ENCODE measurements at regions not wholly inside any gene's neighbourhood (a gene's known extent, or its start where the extent isn't known, plus 50 kb on each side); places are given as distances from the start of the nearest gene placed in this dataset.
"Not testable (repeated sequence)": the region's sequence is repeated elsewhere in the genome, so short reads cannot be mapped to it uniquely, and the experiment has no call there.

DNA sequence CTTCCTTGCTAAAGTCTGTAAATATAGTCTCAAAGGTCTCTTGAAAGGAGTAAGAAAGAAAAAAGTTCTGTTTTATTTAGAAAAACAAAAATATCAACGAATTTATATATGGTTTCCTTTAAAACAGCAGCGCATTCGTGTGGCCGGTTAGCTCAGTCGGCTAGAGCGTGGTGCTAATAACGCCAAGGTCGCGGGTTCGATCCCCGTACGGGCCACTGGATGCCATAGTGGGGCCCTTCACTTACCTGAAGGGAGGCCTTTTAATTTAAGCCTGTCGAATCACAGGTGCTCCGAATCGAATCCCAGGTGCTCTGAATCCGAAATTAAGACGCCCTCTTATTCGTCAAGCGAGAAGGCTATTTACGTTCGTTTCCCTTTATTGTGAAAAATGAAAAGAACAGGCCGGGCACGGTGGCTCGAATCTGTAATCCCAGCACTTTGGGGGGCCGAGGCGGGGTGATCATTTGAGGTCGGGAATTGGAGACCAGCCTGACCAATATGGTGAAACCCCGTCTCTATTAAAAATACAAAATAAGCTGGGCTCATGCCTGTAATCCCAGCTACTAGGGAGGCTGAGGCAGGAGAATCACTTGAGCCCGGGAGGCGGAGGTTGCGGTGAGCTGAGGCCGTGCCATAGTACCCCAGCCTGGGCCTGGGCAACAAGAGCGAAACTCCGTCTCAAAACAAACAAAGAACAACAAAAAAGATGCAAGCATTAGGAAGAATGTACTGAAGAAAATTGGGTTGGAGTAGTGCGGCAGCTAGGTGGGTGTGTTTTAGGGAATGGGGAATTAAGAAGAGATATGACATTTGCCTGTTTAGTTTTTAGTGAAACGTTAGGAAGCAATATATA, 195.8 kb upstream of the ZNF184 start:
- DNase-seq: peak; percentile 88

DNA sequence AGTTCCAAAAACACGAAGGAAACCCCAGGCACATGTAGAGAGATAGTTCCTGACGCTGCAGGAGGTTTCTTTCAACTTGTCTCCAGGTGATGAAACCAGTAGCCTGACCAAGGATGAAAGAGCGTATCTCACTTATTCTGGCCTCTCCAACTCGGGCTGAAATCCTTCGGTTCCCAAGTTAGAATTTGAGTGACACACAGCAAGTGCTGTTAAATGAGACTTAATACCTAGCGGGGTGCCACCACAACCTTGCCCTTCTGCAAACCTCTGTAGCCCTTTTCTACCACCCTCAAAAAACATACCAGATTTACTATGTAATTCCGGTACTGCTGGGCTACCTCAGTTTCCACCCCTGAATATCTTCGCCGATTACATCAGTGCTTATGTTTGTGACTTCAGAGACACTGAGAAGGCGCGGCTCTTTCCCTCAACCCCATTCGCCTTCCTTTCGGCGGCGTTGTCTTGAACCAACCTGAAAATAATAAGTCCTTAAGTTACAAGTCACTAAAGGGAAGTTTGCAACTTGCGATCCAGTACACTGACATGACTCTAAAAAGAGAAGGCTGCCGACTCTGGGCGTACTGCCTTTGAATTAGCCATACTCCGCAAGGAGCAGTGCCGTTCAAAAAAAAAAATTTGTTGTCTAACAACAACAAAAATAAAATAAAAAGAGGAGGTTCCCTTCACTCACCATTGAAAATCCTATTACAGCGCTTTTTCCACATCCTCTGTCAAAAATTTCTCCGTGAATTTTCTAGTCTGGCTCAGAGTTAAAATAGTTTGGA, 194.9 kb upstream of the ZNF184 start:
- DNase-seq: no peak

DNA sequence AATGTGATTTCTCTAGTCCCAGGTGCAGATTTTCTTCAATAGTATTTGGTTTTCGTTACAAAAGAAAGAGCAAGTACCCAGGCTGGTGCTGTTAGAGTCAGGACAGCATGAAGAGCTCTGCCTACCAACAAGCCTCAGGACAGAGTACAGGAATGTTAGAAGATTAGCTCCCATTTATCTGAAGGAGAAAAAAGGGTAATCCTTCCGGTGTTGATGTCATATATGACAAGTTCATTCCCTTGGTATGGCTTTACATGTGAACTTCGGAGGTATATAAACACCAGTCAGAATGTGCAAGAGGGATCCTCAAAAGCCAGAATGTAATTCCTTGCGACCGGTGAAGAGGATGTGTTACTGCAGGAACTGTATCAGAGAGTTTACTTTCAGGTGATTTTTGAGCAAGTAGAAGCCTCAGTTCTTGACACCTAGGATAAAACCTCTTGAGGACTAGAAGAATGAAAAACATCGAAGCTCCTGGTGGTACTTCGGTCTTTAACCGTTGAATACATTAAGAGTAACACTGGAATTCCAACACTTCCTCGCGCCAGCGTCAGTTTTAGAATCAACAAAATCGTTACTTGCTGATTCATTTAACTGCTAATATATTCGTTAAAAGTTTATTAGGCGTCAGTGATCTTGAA, 194.2 kb upstream of the ZNF184 start:
- no peak for DNase-seq

DNA sequence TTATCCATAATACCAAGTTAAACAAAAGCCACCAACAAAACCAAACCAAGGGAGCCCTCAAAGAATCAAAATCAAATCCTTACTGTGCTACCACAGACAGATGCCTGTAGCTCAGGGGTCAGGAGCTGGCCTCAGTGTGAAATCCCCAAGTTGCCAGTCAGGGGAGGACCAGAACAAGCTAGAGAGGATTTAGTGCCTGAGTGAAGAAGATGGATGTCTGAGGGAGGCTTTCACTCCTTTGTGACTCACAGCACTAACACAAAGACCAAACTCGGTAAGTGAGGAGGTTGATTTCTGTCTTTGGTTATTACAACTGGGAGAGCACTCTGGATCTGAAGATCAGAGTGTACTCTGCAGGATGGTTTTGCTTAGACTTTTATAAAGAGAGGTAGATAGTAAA, 189.9 kb upstream of the ZNF184 start:
- DNase-seq: no peak

DNA sequence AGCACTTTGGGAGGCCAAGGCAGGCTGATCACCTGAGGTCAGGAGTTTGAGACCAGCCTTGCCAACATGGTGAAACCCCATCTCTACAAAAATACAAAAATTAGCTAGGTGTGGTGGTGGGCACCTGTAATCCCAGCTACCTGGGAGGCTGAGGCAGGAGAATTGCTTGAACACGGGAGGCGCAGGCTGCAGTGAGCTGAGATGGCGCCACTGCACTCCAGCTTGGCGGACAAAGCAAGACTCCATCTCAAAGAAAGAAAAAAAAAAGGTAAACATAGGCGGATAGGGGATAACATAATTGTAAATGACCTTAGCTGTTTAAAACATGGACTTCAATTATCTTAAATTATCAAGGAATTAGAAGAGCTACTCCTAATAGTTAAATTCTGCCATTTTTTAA, 189.3 kb upstream of the ZNF184 start:
- DNase-seq: not testable (repeated sequence)

DNA sequence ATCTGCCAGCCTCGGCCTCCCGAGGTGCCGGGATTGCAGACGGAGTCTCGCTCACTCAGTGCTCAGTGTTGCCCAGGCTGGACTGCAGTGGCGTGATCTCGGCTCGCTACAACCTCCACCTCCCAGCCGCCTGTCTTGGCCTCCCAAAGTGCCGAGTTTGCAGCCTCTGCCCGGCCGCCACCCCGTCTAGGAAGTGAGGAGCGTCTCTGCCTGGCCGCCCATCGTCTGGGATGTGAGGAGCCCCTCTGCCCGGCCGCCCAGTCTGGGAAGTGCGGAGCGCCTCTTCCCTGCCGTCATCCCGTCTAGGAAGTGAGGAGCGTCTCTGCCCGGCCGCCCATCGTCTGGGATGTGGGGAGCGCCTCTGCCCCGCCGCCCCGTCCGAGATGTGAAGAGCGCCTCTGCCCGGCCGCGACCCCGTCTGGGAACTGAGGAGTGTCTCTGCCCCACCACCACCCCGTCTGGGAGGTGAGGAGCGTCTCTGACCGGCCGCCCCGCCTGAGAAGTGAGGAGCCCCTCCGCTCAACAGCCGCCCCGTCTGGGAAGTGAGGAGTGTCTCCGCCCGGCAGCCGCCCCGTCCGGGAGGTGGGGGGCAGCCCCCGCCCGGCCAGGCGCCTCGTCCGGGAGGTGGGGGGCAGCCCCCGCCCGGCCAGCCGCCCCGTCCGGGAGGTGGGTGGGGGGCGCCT, 180.4 kb upstream of the ZNF184 start:
- not testable (repeated sequence) for DNase-seq

DNA sequence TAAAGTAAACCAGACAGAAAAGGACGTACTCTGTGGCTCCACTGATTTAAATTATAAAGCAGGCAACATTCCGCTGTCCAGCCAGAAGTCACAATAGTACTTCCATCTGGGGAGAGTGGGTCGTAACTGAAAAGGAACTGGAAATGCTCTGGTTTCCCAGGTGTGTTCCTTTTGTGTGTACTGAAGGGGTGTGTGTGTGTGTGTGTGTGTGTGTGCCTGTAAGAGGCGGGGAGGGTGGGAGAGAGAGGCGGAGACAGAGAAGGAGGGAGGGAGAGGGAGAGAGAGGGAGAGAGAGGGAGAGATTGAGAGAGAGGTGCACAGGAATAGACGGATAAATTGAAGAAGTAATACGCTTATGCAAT, 178.4 kb upstream of the ZNF184 start:
- no peak for DNase-seq

DNA sequence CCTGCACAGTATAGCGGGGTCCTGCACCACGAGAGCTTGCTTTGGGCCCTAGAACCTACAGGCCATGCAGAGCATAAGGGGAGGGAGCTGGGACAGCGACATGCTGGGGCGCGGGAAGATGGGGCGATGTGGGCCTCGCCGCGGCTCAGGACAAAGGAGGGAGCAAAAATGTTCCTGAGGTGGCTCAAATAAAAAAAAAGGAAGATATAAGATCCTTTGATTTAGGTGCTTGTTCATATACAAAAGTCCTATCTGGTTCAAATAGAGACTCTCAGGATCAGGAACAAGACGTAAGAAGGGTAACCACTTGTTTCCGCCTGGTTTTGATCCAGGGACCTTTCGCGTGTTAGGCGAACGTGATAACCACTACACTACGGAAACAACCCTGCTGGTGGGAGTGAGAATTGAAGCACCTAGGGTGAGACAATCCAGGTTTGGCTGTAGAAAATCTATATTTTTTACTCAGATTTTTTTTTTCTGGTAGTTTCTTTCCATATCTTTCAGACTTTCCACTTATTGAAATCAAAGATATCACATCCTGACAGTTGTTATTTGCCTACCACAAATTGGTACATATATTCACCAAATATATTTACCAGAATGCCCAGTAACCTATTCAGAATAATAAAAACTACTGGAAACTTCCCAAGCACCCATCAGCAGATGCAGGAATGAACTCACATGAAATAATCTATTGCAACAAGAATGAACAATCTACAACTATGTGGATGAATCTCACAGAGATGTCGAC, 177.9 kb upstream of the ZNF184 start:
- DNase-seq: peak; percentile 80

DNA sequence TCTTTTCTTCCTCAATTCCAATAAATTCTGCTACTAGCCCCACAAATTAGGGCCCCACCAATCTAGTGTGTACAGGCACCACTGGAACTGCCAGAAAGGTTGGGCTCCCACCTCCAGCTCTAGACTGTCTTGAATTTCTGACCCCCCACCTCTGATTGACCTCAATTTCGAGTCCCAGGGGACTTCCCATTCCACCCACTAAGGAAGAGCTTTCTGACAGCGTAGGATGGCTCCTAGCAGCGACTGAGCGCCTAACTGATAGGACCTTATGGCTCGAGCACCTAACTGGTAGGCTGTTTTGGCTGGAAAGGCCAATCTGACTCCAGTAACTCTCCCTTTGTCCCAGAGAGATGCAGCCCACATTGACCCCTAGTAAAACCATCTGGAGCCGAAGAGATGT, 171.6 kb upstream of the ZNF184 start:
- no peak for DNase-seq

DNA sequence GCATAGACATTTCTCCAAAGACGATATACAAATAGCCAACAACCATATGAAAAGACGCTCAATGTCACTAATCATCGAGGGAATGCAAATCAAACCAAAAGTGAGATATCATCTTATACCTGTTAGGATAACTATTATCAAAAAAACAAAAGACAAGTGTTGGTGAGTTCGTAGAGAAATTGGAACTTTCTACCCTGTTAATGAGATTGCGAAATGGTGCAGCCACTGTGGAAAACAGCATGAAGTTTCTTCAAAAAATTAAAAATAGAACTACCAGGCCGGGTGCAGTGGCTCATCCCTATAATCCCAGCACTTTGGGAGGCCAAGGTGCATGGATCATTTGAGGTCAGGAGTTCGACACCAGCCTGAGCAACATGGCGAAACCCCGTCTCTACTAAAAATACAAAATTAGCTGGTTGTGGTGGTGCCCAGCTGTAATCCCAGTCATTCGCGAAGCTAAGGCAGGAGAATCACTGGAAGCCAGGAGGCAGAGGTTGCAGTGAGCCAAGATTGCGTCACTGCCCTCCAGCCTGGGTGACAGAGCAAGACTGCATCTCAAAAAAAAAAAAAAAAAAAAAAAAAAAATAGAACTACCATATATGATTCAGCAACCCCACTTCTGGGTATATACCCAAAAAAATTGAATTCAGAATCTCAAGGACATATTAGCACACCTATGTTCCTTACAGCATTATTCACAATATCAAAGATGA, 170.0 kb upstream of the ZNF184 start:
- no peak for DNase-seq

DNA sequence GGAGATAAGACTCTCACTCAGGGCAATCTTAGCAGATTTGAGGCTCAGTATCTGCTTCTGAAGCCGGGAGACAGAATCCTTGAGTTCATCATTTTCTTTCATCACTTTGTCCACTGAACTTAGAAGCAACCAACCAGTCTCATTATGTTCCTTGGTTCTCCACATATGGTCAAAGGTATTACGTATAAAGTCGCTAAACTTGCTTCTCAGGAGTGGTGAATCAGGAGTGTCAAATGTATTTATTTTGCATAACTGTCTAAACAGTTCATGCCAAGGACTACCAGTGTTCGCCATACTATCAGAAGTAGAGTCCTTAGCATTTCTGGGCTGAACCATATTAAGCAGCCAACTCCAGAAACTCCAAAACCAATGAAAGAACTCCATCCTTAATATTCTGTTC, 163.0 kb upstream of the ZNF184 start:
- DNase-seq: not testable (repeated sequence)

DNA sequence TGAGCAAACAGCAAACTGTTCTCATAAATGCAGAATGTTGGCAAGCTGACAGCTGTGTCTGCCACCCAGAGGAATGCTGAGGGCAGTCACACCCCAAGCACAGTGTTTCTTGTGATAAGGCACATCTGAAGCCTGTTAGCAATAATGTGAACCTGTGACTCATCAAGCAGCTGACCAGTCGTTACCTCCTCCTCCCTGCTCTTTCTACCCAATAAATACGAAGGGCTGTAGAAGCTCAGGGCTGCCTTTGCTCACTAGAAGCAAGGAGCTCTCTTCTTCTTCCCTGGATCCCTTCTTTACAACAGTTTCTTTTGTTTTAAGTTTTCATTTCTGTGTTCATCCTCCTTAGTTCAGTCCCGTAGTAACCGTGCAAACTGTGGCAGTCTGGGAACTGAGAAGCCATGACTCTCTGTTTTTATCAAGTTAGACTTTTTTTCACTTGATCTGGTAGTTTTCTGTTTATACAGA, 160.3 kb upstream of the ZNF184 start:
- not testable (repeated sequence) for DNase-seq

DNA sequence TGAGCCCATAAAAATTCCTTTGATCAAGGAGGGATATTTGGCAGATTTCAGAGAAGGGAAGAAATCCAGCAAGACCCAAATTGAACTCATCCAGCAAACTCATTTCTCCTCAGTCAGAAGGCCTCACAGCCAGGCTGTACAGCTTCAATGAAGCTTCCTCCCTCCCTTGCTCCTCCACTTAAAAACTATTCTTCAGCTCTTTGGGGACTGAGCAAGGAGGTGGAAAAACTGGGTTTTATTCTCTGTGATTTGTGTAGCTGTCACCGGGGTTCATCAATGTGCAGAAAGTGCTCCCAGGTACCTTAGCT, 158.7 kb upstream of the ZNF184 start:
- no peak for DNase-seq

DNA sequence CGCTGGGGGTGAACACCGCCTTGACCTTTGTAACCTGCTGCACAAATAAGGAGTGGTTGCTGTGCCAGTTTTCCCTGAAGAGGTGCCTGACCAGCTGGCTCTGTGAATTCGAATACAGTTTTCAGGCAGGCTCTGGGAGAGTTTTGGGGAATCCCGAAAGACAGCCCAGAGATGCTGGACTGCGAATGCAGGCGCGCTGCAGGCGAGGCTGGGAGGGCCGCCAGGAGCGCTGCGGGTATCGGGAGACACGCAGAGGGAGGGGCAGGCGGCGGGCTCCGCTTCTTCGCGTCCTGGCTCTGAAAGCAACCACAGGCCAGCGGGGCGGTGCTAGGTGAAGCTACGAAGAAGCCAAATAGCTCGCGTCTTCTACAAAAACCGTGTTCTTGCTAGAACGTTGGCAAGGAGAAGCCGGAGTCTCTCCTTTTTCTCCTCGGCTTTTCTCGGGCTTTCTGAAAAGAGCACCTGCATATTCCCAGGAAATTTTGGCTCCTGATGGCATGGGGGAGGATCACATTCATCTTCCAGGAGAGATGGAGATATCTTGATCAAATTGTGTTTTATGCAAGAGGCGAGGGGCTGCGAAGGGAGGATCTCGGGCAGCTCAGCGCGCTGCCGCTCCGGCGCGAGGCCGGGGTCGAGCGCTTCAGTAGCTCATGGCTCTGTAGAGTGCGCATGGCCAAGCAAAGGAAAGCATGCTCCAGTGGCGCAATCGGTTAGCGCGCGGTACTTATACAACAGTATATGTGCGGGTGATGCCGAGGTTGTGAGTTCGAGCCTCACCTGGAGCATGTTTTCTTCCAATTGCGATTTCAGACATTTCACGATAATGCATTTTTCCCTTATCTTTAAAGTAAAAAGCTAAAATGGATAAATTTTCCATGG, 158.1 kb upstream of the ZNF184 start:
- DNase-seq: peak; percentile 83

DNA sequence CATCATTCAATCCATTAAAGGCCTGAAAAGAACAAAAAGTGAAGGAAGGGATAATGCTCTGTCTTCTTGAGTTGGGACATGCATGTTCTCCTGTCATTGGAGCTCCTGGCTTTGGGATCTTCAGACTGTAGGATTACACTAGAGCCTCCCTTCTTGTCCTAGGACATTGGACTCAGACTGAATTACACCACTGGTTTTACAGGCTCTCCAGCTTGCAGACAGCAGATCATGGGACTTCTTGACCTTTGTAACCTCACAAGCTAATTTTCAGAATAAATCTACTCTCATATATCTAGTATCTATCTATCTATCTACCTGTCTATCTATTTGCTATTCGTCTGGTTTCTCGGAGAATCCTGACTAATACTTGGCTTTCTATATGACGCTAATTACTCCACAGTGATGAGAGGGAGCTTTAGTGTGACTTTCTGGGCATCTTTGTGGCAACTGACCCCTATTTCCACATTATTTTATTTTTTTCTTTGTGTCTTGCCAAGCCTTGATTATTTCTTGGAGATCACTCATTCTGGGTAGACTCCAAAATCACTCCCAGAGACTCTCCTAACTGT, 151.9 kb upstream of the ZNF184 start:
- DNase-seq: no peak

DNA sequence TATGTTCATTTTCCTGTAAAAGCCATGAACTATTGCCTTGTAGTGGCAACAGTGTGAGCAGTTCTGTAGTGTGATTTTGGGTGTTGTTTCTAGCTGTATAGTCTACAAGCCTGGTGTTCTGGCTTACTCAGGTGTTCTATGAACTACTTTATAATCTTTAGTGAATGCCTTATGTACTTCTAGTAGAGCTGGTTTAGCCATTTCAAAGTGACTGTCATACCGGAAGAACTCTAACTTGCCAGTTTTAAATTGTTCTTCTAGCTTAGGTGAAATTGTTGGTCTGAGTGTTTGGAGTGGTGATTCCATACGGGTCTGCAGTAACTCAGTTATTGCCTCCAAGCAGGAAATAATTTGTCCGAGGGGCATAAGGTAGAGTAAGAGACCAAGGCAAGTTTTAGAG, 150.2 kb upstream of the ZNF184 start:
- no peak for DNase-seq

DNA sequence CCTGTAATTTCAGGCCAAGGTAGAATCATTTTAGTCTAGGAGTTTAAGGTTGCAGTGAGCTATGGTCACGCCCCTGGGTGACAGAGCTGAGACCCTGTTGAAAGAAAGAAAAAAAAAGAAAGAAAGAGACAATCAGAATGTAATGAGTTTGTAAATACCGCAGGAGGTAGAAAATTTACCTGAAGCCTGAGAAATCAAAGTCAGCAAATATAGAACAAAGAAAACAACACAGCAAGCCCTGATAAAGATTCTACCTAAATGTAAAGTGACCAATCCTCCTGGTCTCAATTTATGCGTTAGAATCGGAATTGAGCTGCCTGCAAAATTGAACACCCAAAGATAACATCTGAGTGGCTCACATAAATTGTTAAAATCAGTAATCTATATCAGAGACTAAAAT, 146.5 kb upstream of the ZNF184 start:
- DNase-seq: no peak

DNA sequence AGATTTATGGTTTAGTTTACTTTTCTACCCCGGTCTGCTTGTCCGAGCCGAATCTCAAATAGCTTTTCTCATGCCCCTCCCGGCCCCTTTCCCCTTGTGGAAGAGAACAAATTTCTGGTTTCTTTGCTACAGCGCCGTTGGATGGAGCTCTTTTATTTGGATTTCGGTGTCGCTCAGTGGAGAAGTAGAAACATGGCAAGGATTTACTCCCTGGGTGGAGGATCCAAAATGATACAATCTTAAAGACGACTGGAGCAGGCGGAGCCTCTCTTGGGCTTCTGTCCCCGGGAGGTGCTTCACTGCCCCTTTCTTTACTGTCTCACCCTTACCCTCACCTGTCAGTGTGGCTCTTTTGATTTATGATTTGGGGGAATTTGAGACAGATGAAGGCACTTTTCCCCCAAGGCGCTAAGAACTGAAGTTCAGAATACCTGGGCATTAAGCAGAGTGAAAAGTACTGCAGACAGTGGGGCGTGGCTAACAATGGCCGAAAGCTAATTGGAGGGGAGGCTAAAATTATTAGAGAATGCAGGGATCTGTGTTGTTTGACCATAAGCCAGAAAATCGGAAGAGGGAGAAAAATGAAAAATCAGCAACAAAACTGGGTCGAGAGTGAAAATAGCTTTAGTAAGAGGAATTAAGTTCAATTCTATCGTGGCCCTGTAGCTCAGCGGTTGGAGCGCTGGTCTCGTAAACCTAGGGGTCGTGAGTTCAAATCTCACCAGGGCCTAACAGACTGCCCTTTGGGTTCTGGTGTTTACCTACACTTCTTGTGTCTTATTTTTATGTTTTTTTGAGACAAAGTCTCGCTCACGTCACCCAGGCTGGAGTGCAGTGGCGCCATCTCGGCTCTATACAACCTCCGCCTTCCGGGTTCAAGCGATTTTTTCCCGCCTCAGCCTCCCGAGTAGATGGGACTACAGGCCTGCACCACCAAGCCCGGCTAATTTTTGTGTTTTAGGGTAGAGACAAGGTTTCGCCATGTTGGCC, 145.1 kb upstream of the ZNF184 start:
- no peak for DNase-seq

DNA sequence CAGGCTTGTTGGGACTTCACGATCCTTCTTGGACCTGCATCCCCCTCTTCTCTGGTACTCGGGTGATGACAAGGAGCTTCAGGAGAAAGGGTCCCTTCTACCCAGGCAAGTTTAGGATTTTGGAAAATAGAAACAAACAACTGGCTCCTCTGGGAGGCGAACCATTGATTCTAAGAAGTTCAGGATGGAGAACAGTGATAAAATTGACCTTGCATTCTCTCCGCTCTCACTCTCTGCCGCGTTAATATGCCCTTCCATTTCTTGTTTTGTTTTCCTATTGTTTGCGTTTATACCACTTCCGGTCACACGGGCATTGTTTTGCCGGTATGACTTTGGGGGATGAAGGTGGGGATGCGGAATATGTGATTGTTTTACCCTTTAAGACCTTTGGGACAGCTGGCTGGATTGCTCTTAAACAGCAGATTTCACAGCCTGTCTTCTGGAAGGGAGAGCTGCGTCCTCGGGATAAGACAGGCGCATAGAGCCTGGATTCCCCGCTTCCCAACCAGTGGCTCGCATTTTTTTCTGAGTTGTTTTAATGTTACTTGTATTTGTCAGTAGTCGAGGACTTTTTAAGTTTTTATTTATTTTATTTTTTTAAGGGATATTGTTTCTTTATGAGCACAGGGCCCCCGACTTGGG, 144.3 kb upstream of the ZNF184 start:
- DNase-seq: no peak
